Activated CD4-positive, alpha-beta T cell treated with anti-CD3 and anti-CD28 coated beads, Interleukin-2, Interleukin-6, amounts not matched to agents 100 ng/mL and 50 ng/mL, durations not matched to agents 16 hours and 8 hours (primary cell): ENCODE measurements at regions not wholly inside any gene's neighbourhood (a gene's known extent, or its start where the extent isn't known, plus 50 kb on each side); places are given as distances from the start of the nearest gene placed in this dataset.
"Not testable (repeated sequence)": the region's sequence is repeated elsewhere in the genome, so short reads cannot be mapped to it uniquely, and the experiment has no call there.

Experiments
- DNase-seq: peaks from one replicate; pipeline ENCODE4 v3.0.0-alpha.2; 2020

GRCh38 chr20:60171738-60172137 is 213.5 kb downstream of the CDH26 start:
- DNase-seq: no peak

DNA sequence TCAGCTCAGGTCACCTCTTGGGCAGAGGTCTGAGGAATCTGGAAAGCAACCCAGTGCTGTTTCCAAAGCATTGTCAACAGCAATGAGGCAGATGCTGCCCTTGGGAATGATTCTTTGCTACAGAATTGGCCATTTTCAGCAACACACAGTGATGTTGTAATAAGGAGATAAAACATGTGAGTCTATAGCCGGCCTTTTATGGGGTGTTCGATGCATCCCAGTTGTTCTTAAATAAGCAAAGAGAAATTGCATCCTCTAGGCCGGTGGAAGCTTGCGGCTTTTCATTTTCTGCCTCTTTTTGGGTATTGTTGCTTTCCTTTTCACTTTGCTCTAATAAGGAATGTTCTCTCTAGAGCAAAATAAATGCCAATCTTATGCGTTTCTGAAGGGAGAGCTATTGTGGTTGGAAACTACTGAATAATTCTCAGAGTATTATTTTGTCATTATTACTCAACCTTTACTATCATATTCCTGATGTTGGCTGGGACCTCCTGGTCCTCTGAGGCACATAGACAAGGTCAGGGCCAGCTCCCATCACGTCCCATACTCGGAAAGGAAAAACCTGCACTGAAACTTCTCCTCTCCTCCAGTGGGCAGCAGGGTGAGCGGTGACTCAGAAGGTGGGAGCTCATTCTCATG is 214.2 kb downstream of the CDH26 start:
- no peak for DNase-seq

- DNase-seq: no peak
Measured at GRCh38 chr20:60177080-60177479, 218.9 kb downstream of the CDH26 start.

GRCh38 chr20:60180986-60181385 is 222.8 kb downstream of the CDH26 start:
- no peak for DNase-seq

DNA sequence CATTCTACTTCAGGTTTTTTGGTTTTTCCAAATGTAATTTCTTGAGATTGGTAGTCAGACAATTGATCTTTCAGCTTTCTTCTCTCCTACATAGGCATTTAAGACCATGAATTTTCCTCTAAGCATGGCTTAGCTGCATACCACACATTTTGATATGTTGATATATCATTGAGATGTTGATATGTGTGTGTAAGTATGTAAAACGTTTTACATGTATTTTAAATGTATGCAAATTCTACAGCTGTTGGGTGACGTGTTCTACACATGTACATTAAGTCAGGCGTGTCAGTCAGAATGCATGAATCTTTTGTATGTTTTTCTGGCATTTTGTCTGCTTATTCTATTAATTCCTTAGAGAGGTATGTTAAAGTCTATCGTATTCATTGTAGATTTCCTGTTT is 228.2 kb downstream of the CDH26 start:
- DNase-seq: no peak

DNA sequence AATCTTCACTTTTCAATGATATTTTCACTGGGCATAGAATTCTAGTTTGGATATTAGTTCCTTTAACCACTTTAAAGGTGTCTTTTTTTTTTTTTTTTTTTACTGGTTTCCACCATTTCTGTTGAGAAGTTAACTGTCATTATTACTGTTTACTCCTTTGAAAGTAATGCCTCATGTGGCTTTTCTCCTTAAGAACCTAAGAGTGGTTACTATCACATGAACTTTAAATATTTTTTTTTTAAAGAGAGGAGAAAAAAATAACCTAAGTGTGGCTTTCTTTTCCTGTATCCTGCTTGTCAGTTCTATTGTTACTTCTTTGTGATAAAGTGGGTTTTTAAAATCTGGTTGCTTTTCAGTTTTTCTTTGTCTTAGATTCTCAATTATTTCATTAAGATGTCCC is 229.5 kb downstream of the CDH26 start:
- DNase-seq: no peak

DNA sequence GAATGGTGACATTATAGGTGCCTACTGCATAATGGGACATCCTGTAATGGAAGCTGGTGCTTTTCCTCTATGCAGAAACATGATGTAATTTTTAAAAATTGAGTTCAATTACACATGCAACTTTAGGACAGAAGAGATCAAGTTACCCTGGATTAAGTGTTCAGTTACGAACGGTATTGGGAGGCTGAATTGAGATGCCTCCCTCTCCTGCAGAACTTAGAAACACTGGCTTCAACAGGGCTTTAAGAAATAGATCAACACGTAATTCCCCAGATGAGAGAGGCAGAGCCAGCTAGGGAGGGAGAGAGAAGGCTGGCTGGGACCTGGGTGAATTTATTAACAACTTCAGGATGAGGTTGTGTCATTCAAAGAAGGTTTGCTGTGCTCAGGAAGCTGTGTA is 232.8 kb downstream of the CDH26 start:
- DNase-seq: no peak

- DNase-seq: no peak
Measured at GRCh38 chr20:60192326-60192725, 234.1 kb downstream of the CDH26 start.

DNA sequence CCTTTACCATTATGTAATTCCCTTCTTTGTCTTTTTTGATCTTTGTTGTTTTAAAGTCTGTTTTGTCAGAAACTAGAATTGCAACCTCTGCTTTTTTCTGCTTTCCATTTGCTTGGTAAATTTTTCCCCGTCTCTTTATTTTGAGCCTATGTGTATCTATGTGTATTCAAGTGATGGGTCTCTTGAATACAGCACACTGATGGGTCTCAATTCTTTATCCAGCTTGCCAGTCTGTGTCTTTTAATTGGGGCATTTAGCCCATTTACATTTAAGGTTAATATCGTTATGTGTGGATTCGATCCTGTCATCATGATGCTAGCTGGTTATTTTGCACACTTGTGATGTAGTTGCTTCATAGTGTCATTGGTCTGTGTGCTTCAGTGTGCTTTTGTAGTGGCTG is 240.9 kb downstream of the CDH26 start:
- not testable (repeated sequence) for DNase-seq

DNA sequence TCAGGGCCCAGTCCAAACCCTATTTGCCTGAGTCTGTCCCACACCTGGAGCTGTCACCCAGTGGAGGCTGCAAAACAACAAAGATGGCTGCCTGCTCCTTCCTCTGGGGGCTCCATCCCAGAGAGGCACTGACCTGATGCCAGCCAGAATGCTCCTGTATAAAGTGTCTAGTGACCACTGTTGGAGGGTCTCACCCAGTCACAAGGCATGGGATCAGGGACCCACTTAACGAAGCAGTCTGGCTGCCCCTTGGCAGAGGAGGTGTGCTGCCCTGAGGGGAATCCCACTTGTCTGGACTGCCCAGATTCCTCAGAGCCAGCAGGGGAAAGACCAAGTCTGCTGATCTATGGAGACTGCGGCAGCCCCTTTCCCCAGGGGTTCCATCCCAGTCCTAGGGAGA is 241.6 kb downstream of the CDH26 start:
- DNase-seq: no peak

DNA sequence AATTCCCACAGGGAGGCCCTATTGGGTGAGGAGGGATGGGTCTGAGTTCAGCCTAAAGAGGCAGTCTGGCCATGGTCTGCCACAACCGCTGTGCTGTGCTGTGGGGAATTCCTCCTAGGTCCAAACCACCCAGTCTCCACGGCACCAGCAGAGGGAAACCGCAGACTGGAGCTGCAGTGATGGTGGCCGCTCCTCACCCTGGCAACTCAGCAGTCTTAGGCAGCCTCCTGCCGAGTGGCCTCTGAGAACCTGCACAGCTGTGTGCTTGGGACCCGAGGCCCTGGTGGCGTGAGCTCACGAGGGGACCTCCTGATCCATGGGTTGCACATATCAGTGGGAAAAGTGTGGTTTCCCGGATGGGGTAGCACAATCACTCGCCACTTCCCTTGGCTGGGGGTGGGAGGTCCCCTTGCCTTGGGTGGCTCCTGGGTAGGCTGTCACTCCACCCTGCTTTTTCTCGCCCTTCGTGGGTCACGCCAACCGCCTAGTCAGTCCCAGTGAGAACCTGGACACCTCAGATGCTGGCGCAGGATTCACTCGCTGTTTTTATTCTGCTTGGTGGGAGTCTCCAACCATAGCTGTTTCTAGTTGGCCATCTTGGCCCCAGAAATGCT is 242.2 kb downstream of the CDH26 start:
- no peak for DNase-seq

DNA sequence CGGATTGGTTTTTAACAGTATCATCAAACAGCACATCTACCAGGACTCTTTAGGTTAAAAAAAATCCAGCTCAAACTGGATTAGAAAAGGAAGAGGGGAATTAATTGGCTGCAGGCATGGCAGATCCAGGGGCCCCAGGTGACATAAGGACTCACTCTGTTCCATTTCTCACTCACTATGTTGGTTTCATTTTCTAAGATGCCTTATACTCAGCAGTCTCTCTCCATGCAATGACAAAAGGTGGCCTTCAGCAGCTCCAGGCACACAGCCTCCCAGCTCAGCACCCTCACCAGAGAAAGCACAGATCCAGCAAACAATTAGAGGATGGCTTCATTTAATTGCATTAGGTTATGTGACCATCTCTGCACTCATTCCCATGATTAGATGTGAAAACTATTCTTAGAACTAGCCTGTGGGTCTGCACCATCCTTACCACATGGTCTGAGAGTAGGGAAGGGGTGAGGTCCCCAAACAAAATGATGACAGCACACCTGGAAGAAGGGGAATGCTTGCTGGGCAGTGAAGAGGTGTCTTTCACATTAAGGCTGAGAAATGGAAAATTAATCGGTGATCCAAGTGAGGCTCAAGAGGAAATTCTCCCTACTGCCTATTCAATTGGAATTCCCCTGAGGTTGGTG is 243.1 kb downstream of the CDH26 start:
- no peak for DNase-seq

DNA sequence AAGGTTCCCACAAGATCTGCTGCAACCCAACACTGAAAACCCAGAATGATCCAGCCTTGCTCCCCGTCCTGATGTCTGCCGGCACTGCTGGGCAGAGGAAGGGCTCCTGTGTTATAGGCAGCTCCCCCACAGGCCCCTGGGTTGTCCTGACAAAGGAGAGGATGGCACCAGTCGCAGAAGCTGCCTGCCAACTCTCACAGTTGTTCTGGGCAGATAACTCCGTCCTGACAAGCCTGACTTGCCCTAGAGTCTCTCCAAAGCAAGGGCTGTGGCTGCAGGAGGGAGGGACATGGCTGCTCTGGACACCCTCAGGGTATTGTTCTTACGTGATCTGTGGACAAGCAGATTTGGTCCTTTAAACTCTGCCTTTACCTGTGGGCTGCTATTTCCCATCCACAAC is 243.8 kb downstream of the CDH26 start:
- no peak for DNase-seq

DNA sequence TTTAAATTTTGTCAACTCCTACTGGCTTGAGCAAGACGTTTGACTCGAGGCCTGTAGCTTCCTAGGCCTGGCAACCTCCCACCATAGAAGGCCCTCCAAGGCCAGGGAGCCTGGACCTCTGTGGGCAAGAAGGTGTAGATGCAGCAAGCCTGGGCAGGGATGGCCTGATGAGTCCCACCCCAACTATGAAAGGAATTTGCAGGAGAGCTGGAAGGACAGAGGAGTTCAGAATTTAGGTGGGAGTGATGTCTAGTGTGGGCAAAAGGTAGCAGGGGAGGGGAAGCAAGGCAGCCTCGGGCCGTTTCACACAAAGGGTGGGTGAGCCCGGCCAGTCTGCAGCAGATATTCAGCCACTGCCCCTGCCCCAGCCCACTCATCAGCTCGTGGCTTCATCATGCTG is 245.2 kb downstream of the CDH26 start:
- DNase-seq: no peak

DNA sequence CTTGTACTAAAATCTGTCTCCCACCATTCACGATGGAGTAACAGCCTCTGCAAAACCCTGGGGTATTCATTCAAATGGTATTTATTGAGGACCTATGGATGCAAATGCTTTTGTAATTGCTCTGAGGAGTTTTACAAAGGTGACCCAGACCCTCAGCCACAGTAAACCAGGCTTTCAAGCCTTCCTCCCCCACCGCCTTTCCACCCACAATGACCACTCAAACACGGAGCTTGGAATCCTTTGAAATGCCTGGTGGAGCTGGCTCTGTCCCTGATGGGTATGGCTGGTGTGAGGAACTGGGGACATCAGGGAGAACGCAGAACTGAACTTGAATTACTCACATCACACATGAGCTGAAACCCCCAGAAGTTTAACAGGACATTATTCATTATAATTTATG is 246.4 kb downstream of the CDH26 start:
- DNase-seq: no peak

DNA sequence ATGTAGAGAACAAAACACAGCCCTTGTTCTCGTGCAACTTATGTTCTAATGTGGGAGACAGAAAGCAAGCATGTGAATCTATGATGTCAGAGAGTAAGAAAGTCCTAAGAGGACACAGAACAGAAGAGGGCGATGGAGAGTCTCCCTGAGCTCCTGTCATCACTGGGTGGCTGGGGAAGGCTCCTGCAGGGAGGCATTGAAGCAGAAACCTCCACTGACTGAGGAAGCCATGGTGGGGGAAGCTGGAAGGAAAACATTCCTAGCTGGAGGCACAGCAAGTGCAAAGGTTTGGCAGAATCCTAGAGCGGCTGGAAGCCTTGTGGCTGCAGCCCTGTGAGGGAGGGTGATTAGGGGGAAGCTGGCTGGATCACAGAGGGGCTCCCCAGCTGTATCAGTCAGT is 248.0 kb downstream of the CDH26 start:
- peak; percentile 36 for DNase-seq

GRCh38 chr20:60209048-60209447 is 250.8 kb downstream of the CDH26 start:
- DNase-seq: no peak

DNA sequence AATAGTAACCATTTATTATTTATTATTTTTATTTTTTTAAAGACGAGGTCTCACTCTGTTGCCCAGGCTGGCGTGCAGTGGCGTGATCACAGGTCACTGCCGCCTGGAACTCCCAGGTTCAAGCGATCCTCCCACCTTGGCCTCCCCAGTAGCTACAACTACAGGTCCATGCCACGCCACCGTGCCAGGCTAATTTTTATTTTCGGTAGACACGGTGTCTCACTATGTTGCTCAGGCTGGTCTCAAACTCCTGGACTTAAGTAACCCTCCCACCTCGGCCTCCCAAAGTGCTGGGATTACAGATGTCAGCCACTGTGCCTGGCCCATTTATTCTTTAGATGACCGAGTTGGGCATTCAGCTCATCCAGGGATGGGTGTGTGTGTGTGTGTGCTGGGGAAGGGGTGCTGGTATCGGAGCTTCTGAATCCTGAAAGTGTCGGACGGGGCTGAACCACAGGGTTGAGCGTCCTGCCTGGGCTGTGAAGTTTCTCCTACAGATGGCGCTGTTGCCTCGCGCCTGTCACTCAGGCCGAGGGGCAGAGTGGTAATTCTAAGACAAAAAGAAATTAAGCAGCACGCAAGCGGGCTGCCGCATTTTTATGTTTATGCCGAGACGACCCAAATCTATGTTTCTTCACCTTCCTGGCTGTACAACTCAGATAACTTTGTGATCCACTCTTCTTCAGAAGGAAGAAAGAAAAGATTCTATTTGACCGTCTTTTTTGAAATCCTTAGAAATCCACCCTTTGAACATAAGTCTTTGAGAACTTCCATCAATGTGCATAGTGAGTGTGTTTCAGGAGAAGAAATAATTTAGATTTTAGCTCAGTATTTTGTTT is 252.8 kb downstream of the CDH26 start:
- peak; percentile 80 for DNase-seq

DNA sequence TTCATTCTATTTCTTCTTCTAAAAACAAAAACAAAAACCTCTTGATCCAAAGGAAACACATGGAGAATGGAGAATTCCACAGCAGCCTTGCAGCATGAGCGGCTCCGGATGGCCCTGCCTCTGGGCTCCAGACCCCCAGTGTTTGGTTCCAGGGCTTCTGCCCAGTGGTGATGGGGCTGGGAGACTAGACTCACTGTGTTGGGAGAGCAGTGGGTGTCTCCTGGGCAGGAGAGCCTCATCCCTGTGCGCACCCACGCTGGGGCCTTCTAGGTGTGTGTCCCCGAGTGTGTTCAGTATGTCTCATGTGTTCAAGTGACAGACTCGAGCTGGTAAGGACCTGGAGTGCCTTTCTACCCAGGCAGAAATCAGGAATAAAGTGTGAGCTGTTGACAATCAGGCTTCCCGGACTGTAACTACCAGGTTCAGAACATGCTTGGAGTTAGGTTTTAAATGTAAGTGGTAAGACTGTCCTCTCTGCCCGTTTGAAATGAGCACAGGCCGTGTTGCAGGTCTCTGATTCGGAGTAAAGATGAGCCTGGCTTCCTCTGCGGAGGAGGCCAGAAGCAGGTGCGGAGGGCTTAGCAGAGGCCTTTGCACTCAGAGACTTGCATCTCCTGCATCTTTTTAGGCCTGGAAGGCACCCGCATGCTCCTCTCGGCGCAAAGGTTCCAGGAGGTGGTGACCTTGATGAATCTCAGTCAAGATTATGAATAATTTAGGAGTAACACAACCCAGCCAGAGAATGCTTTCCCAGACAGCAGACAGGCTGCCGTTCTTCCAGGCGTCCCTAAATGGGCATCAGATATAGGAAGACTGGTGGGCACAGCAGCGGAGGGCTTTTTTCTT is 253.6 kb downstream of the CDH26 start:
- DNase-seq: no peak

DNA sequence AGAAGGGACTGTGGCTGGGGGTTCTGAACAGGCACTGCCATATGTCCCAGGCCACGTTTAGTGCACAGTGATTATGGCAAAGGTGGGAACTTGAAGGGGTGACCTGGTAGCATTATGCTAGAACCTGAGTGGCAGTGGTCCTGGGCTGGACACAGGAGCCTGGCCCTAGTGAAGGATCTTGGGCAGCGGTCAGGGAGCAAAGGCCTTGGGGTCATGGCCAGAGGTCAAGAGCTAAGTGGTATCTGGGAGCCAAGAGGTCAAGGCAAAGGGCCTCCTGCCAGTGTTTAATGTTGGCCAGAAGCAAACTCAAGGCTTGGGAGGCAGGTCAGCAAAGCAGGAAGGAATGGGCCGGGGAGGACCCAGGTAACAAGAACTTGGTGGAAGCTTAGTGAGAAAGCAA is 254.5 kb downstream of the CDH26 start:
- no peak for DNase-seq

GRCh38 chr20:60213126-60213893 is 255.1 kb downstream of the CDH26 start:
- DNase-seq: no peak
